DLD1 (cell line): ENCODE measurements at regions not wholly inside any gene's neighbourhood (a gene's known extent, or its start where the extent isn't known, plus 50 kb on each side); places are given as distances from the start of the nearest gene placed in this dataset.

Experiments used
- in situ Hi-C: cut with HindIII; loops from 2 replicates; pipeline ENCODE4 v1.10.0; 2017; ENCODE audit warnings: low sequenced_read_pairs

DNA sequence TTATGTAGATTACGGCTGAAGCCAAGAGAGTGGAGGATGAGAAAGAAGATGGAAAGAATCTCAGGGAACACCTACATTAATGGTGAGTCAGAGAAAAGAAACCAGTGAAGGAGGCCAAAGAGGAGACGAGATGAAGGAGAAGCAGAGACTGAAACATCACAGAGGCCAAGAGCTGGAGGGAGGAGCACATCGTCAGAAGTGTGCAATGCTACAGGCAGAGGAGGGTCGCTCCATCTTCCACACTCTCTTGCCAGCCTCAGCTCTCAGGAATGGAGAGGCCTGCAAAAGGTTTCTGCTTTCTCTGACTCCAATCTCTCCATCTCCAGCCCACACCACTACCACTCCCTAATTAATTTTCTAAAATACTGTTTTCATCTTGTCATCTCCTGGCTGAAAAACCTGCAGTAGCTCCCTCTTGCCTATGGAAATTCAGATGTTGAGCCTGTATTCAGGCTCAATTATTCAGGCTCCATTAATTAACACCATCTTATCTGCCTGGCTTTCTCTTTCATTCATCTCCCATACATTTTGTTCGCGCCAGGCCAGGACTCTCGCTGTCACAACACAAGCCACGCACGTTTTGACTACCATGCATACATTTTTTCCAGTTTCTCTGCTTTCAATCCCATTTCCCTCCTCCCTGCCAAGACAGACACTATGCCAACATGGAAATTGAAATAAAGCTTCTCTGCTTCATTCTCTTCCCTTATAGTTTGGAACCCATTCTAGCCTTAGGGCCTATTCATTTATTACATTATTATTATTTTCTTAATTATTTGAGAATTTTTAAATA lies 165.8 kb downstream of the INHBA start:
- in situ Hi-C loops: no loop called here

DNA sequence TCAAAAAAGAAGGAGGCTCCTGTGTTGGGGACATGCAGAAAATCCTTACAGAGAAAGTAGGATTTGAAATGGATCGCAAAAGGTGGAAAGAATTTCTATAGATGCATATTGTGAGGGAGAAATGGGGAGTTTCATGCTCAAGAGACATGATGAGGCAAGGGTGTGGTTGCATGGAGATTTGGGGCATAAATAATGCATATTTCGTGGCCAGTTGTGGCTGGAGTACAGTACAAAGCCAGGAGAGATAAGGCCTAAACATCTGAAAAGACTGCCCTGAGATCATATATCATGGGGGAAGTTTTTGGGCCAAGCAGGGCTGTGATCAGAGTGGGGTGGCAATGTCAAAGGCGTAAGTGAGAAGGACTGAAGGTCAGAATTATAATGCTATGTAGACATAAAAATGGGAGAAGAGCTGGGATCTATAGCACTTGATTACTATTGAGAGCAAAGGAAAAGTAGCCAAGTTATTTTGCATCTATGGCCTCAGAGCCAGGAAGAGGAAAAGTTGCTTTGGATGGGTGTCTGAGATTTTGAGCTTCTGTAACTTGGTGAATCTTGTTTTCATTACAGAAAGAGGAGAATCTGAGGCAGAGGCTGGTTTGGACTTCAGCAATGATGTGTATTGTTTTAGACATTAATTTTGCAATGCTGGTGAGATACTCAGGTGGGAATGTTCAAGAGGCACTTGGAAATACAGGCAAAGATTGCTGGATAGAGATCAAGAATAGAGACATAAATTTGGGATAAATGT lies 166.6 kb downstream of the INHBA start:
- in situ Hi-C loops: no loop called here

DNA sequence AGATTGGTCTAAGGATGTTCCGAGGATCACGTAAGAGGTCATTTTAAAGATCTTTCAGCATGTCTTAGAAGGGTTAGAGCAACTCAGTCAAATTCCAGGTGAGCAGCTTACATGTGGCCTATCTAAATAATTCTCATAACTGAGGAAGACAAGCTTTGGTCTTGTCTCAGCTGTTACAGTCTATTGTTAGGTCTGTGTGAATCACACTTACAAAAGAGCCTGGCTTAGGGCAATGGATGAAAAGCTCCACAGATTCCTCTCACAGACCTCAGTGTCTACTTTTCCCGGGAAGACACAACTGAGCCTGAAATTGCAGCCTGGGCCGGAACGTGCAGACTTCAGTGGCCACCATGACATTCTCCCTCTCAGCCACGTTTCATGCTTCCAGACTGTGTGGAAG lies 173.1 kb downstream of the INHBA start:
- in situ Hi-C loops: no loop called here

DNA sequence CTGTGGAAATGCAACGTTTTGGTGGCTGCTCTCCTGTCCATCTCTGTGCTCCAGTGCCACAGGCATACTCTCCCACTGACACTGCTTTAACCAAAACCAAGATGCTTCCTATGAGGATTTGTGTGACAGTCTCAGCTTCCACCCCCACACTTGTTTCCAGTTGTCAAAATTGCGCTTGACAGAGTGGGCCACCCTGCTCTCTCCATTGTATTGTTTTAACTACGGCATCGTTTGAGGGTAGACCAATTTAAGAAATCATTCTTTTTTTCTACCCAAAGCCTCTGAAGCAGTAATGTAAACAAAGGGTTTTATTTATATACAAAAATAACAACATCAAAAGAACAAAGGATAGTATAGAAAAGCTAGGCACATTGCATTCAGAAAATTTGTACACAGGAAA lies 178.0 kb downstream of the INHBA start:
- in situ Hi-C loops: no loop called here

DNA sequence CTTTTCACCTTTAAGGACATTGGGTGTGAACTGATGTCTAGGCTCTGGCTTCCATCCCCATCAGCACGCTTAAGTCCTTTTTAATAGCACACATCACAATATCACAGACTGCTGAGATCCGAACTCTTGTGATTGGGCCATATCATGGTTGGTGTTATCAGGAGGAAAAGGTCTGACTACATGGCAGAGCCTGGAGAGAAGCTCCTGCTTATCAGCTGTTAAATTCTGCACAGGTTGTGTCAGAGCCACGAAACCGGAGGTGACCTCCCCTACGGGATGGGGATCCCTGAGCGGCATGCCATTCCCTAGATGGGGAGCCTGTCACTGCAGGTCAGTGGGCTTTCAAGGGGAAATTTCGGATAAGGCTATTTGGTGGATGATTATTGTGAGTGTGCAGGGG lies 182.4 kb downstream of the INHBA start:
- in situ Hi-C loops: no loop called here

DNA sequence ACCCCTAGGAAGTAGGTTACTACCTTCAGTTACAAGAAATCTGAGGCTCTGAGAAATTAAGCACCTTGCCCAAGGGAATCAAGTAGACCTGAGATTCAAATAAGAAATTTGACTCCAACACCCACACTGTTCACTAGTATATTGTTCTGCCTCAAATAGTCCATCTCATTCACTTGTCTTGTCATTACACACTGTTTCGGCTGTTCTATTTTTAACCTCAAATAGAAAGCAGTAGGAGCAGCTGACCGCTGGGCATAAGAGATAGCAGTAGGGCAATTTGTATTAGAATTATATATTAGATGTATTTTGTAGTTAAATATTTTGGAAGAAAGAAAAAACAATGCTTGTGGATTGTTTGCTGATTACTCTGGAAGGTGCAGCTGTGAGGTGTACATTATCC lies 185.1 kb downstream of the INHBA start:
- in situ Hi-C loops: no loop called here

DNA sequence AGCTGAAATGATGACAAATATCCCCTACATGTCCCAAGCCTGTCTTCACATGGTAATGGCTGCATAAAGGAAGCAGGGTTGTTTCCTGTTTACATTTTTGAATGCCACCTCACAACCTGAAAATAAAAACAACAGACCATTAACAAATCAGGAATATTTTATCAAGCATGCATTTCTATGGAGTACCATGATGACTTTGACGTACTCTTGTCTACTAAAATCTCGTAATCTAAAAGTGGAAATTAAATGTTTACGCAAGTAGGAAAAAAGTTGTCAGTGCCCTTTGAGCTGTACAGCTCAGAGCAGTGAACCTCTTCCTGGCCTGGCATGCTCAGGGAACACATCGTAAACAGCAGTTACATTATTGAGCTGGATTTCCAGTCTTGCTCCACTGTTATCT lies 194.1 kb downstream of the INHBA start:
- in situ Hi-C loops: loop anchor here (10.0 kb wide), 1 partner anchor 156 kb away; no protein-coding TSS in a partner anchor

DNA sequence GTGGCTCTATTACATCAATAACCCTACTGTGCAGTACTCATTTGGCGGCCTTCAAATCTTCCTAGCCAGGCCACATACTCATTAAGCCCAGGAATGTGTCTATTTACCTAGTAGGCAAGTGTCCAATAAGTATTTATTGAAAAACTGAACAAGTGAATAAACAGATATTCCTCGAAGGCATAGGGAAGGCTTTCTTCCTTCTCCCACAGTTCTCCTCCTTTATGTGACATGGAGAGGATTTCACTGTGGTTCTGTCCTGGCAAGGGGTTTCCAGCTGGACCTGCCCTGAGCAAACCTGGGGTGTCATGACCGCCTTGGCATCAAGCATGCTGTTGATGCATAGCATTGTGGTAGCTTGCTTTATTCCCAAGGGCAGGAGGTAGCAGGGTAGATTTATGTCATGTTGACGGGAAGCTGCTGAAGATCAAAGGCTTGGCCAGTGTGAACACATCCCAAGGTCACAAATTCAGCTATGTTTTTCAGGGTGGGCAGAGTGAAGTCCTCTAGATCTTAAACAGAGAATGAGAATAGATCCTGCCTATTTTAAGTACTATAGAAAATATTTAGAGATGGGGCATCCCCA lies 195.1 kb downstream of the INHBA start:
- in situ Hi-C loops: loop anchor here (10.0 kb wide), 1 partner anchor 157 kb away; no protein-coding TSS in a partner anchor

DNA sequence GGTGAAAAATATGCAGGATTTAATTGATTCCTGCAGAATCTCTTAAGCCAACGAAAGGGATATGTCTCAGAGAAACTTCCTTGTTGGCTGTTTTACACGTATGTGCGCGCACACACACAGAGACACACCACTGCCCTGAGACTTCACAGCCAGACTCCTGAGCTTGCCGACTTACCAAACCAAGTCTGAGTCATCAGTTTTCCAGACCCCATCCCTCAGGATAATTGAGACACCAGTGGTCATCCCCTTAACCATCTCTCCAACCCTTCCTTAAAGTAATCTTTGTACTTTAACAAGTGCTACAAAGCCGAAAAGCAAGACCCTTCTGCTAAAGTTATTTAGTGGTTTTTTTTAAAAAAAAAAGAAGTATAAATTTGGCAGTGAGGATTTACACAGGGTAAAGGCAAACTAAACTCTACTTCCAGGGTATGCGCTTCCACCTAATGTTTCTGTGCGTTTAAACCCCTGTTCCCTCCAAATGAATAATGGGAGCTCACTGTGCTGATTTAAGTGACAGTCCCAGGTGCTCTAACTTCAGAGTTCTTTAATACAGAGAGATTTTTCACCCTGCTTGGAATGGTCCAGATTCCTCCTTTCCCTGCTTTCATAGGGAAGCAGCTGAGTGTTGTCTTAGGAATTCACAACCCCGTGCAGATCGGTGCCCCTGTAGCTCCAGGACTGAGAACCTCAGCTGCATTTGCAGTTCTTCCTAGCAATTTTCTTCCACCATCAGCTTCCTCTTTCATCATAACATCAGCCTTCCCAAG lies 198.5 kb downstream of the INHBA start:
- in situ Hi-C loops: loop anchor here (10.0 kb wide), 1 partner anchor 160 kb away; no protein-coding TSS in a partner anchor

DNA sequence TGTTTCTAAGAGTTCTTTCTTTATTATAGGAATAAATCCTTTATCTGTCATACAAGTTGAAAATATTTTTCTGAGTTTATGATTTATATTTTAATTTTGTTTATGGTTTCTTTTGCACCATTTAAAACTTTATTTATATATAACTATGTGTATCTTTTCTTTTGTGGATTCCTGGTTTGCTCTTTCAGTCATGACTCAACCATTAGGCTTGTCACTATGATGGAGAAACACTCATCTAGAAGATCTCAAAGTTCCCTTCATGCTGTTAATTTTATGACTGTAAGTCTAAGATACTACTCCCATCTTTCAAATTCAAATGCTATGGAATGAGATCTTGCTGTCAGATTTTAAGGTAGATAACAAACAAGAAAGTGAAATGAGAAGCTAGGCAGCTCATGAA lies 199.5 kb downstream of the INHBA start:
- in situ Hi-C loops: loop anchor here (10.0 kb wide), 1 partner anchor 161 kb away; no protein-coding TSS in a partner anchor

DNA sequence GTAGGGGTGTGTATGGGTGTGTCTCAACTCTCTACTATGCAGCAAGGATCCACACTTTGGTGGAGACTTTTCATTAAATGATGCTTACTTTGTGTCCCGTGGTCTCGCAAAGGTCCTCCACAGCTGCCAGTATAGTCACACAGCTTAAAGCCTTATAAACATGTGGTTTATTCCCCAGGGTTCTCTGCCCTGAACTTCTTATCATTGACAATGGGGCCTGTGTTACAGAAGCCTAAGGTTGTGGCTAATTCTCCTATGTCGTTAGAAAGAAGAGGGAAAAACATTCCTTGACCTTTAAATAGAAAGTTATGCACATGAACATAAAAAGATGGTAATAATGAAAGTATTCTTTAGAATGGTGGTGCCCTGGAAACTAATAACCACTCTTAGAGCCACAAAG lies 201.4 kb downstream of the INHBA start:
- in situ Hi-C loops: loop anchor here (10.0 kb wide), 1 partner anchor 163 kb away; no protein-coding TSS in a partner anchor

DNA sequence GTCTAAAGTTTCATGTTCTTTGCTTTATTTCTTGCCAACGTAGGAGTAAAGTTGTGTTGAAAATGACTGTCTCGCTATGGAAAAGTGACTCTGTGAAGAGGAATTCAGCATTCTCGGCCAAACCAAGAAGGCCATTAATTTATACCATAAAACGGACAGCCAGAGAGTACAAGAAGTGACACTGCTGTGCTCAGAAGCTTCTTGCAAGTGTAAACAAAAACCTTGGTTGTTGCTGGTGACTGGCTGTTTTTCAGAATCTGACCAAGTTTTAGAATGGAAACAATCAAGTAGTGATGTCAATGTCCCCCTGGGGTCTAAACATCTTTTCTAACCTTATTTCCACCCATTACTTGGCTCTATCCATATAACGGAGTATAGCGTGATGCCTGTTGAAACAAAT lies 201.9 kb downstream of the INHBA start:
- in situ Hi-C loops: loop anchor here (10.0 kb wide), 1 partner anchor 164 kb away; no protein-coding TSS in a partner anchor

DNA sequence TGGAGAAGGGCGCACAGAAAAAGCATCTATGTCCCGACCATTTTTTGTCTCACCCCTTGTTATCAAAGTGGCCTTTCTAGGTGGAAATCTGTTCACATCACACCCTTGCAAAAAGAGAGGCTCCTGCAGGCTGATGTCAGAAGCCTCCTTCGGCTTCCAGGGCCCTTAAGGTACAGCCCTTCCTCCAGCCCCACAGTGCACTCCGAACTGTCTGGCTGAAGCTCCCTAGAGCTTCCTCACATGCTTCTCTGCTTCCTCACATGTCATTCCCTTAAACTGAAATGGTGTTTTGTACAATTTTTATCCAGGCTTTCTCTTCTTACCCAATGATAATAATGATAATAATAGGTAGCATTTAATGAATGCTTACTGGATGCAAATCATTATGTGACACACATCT lies 210.3 kb downstream of the INHBA start:
- in situ Hi-C loops: no loop called here

DNA sequence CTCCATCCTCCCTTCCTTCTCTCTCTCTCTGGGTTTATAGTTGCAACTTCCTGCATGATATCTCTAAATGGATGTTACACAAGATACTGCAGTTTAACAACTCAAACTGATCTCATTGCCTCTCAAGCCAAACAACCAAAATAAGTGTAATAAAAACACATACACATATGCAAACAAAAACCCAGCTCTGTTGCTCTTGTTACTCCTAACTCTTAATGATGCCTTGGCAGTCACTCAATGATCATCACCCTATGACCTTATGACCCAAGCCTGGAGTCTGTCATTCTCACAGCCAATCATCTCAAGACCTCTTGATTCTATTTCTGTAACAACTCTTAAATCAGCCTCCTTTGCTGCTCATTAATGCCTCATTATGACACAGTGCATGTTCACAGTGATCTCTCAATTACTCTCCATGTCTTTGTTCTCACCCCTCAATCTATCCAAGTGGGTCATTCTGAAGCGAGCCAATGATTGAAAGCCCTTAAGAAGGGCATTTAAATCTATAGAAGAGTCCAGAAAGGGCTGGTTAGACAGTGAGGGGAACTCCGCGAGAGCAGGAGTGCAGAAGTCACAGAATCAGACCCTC lies 210.9 kb downstream of the INHBA start:
- in situ Hi-C loops: no loop called here

DNA sequence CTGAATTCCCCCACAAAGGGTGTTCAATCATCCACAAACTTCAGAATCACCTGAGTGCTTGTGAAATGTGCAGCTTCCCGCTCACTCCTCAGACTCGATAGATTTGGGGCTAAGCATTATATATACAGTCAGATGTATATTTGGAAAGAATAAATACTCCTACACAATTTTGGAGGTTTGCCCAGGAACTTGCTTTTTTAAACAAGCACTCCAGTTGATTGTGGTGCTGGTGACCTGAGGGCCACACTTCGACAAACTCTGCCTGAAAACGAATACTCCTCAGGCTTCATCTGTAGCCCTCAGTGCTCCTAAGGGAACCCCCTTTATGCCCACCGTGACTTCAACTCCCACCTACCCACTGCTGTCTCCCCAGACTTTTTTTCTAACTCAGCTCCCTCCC lies 211.6 kb downstream of the INHBA start:
- in situ Hi-C loops: no loop called here

DNA sequence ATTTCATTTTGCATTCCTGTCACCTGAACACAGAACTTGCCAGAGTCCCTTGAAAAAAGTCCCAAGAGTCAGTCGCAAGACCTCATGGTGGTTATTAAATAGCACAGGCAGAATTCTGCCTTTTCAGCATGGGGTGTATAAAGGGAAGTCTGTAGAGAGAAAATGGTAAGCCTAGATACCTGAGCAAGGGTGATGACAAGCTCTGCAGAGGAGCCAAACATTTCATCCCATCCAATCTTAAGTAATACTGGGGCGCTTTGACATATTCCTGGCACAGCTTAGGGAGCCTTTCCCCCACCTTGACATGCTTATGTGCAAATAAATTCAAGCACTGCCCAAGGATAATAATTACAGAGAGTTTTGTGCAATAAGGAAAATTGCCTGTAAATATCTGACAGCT lies 213.0 kb downstream of the INHBA start:
- in situ Hi-C loops: no loop called here

DNA sequence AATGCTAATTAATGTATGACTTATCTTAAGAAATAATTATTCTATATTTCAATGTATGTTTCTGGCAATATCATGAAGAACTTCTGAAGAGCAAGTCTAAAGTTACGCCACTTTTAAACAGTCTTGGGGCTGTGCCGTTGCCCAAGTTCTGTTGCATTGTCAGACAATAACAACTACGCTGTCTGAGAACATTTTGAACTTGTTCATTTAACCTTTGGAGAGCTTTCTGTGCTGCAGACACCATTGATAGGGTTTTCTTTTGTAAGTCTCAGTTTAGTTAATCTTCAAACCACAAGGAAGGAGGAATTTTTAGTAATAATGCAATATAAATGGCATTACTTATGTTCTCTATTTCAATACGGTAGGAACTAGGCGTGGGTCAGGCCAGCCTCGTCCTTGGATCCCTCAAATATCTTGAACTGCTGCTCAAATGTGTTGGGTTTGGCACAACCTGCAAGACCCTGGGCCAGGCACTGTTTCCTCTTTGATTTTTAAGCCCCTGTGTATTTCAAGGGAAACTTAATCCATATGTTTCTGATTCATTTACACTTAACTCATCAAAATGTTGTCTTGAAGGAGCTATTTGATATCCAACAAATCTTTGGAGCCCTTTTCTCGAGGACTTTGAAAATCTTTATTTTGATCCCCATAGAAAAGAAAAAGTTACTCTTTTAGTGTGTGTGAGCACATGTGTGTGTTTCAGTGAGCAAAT lies 215.5 kb downstream of the INHBA start:
- in situ Hi-C loops: no loop called here

DNA sequence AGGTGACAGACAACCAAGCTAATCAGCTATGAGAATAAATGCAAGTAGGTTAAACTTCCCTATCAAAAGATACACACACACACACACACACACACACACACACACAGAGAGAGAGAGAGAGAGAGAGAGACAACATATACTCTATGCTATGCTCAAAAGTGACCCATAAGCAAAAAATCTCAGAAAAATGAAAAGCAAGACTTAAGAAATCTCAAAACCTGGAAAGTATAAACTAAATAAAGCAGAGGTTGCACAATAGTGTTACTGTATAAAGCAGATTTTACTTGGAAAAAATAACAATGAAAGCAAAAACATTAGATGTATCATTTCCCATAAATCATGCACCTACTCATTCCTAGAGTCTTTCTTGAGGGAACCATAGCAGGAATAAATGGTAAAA lies 221.5 kb downstream of the INHBA start:
- in situ Hi-C loops: no loop called here

DNA sequence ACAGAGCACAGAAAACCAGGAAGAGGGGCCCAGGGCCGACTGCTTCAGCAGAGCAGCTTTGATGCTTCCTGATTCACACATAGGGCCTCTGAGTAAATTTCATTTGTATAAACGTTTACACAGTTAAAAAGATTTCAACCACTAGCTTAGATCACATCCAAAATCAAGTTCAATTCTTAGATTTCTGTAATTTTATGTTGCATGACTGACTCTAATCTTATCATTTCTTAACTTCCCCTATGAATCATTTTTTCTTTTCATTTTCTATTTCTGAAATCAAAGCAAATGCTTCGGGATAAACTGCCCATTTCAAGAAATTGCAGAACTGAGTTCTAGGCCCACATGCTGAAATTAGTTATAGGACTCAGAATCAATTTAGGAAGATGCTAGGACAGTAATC lies 224.7 kb downstream of the INHBA start:
- in situ Hi-C loops: no loop called here

DNA sequence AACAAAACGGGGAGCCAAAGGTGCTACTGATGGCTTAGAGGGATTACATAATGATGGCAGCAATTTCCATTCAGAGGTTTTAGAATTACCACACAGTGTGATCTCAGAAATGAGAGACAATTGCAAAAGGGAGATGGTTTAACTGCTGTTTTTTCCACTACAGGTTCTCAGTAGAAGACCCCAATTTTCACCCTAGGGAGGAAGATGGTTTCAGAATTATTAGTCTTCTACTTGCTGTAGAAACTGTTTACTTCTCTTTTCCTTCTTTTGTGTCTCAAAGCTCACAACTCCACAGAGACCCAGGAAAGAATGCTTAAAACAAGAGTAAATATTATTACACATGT lies 226.5 kb downstream of the INHBA start:
- in situ Hi-C loops: no loop called here
